Suprapubic skin (tissue), 4 donors: ENCODE measurements at regions not wholly inside any gene's neighbourhood (a gene's known extent, or its start where the extent isn't known, plus 50 kb on each side); places are given as distances from the start of the nearest gene placed in this dataset.

Source experiments
- CTCF ChIP-seq, 2 donors: fragments of 200-600 bp in 1 of 2; fragments of 450-650 bp in 1 of 2; sonication (generic) in 1 of 2; IDR thresholded peaks; one replicate each; pipeline ENCODE4 v1.5.1; 2016 to 2019; ENCODE audit warnings: antibody characterized with exemption in 2 of 2, mild to moderate bottlenecking in 1 of 2, moderate library complexity in 1 of 2
- EP300 ChIP-seq: sonication (generic); formaldehyde crosslinking; IDR thresholded peaks from one replicate; pipeline ENCODE4 v1.6.1; 2017; ENCODE audit warnings: antibody characterized with exemption
- POLR2A ChIP-seq, 2 donors: fragments of 450-650 bp; IDR thresholded peaks; one replicate each; pipeline ENCODE4 v1.6.1; 2017; ENCODE audit warnings: antibody characterized with exemption in 2 of 2, mild to moderate bottlenecking in 2 of 2, moderate library complexity in 2 of 2
- POLR2AphosphoS5 ChIP-seq, 3 donors: sonication (generic); formaldehyde crosslinking; IDR thresholded peaks; one replicate each; pipeline ENCODE4 v1.6.1; 2017; ENCODE audit warnings: antibody characterized with exemption in 3 of 3

GRCh38 chr1:214165850-214166374 lies 115.0 kb upstream of the SMYD2 start:
- TF ChIP-seq POLR2A (IDR thresholded peaks at IDR 0.05) (no peak), POLR2AphosphoS5 (IDR thresholded peaks at IDR 0.05) (no peak), EP300 (no peak), CTCF (IDR thresholded peaks at IDR 0.05) (no peak)
